GM23338 (cell line): ENCODE measurements at regions not wholly inside any gene's neighbourhood (a gene's known extent, or its start where the extent isn't known, plus 50 kb on each side); places are given as distances from the start of the nearest gene placed in this dataset.

ENCODE experiments used
- ATAC-seq: fragments of 200-7000 bp; cut with Tn5 transposase; 3 replicates; pipeline ENCODE4 v1.9.1; 2020
- DNase-seq: peaks from one replicate; pipeline ENCODE4 v3.0.0-alpha.2; 2015; ENCODE audit warnings: low spot score
- H2AFZ ChIP-seq: fragments of 200-600 bp; sonication (generic); 2 replicates; pipeline ENCODE4 v1.8.0; 2016; ENCODE audit warnings: antibody characterized with exemption, mild to moderate bottlenecking, moderate library complexity
- H3F3A ChIP-seq: fragments of 200-600 bp; sonication (generic); replicated peaks from 2 replicates; pipeline ENCODE4 v1.8.0; 2017; ENCODE audit warnings: antibody characterized with exemption, mixed run types, low read depth
- H3K27ac ChIP-seq: fragments of 200-600 bp; sonication (generic); 2 replicates; pipeline ENCODE4 v1.6.1; 2016; ENCODE audit warnings: low read depth
- H3K27me3 ChIP-seq: fragments of 200-600 bp; sonication (generic); 2 replicates; pipeline ENCODE4 v1.8.0; 2016; ENCODE audit warnings: mild to moderate bottlenecking, mixed run types, moderate library complexity; ENCODE audit not compliant: insufficient read depth
- H3K36me3 ChIP-seq: fragments of 200-600 bp; sonication (generic); 2 replicates; pipeline ENCODE4 v1.8.0; 2016; ENCODE audit warnings: mild to moderate bottlenecking; ENCODE audit not compliant: insufficient read depth
- H3K4me1 ChIP-seq: fragments of 200-600 bp; sonication (generic); 2 replicates; pipeline ENCODE4 v1.8.0; 2016; ENCODE audit warnings: mild to moderate bottlenecking, moderate library complexity; ENCODE audit not compliant: insufficient read depth
- H3K4me2 ChIP-seq: fragments of 200-600 bp; sonication (generic); 2 replicates; pipeline ENCODE4 v1.7.1; 2017; ENCODE audit warnings: mixed run types
- H3K4me3 ChIP-seq: fragments of 200-600 bp; sonication (generic); 2 replicates; pipeline ENCODE4 v1.6.1; 2016; ENCODE audit warnings: mixed run types
- H3K79me2 ChIP-seq: fragments of 200-600 bp; sonication (generic); replicated peaks from 2 replicates; pipeline ENCODE4 v1.8.0; 2017; ENCODE audit warnings: mild to moderate bottlenecking; ENCODE audit not compliant: insufficient read depth
- H3K9me2 ChIP-seq: fragments of 200-600 bp; sonication (generic); 2 replicates; pipeline ENCODE4 v1.8.0; 2017; ENCODE audit not compliant: insufficient read depth
- H4K20me1 ChIP-seq: fragments of 200-600 bp; sonication (generic); replicated peaks from 2 replicates; pipeline ENCODE4 v1.8.0; 2017; ENCODE audit warnings: mild to moderate bottlenecking; ENCODE audit not compliant: insufficient read depth
- H3K27ac Mint-ChIP-seq: 2 replicates; pipeline ENCODE4 v1.8.0; 2020; ENCODE audit warnings: inconsistent platforms, mild to moderate bottlenecking, moderate library complexity, mixed read lengths
- H3K27me3 Mint-ChIP-seq: 3 replicates; pipeline ENCODE4 v1.8.0; 2022; ENCODE audit warnings: low read depth, mild to moderate bottlenecking, moderate library complexity, mixed read lengths, inconsistent platforms; ENCODE audit not compliant: insufficient read depth, poor library complexity
- H3K36me3 Mint-ChIP-seq: 3 replicates; pipeline ENCODE4 v1.8.0; 2021; ENCODE audit warnings: low read depth, mild to moderate bottlenecking, inconsistent platforms, moderate library complexity, mixed read lengths
- H3K4me1 Mint-ChIP-seq: 3 replicates; pipeline ENCODE4 v1.8.0; 2020; ENCODE audit warnings: mild to moderate bottlenecking, inconsistent platforms, mixed read lengths
- H3K4me3 Mint-ChIP-seq: 3 replicates; pipeline ENCODE4 v1.8.0; 2021; ENCODE audit warnings: moderate library complexity, mild to moderate bottlenecking, inconsistent platforms, mixed read lengths
- H3K9me3 Mint-ChIP-seq: 3 replicates; pipeline ENCODE4 v1.8.0; 2020; ENCODE audit warnings: moderate library complexity, mild to moderate bottlenecking, inconsistent platforms, mixed read lengths
- CREB1 ChIP-seq: fragments of 250-450 bp; sonication (Bioruptor Pico); IDR thresholded peaks from 2 replicates; pipeline ENCODE4 v1.5.0; 2020; ENCODE audit warnings: low read depth, mild to moderate bottlenecking, moderate library complexity
- ETS1 ChIP-seq: IDR thresholded peaks from 2 replicates; pipeline ENCODE4 v1.6.1; 2016; ENCODE audit warnings: antibody characterized with exemption
- EZH2 ChIP-seq: fragments of 200-600 bp; sonication (generic); IDR thresholded peaks from one replicate; pipeline ENCODE4 v1.8.0; 2017; ENCODE audit warnings: antibody characterized with exemption, mild to moderate bottlenecking, low read depth; ENCODE audit not compliant: unreplicated experiment
- EZH2phosphoT487 ChIP-seq: fragments of 200-600 bp; sonication (generic); IDR thresholded peaks from one replicate; pipeline ENCODE4 v1.8.1; 2018; ENCODE audit warnings: antibody characterized with exemption; ENCODE audit not compliant: unreplicated experiment
- POLR2AphosphoS5 ChIP-seq: IDR thresholded peaks from 2 replicates; pipeline ENCODE4 v1.6.1; 2016; ENCODE audit warnings: antibody characterized with exemption, low read depth
- REST ChIP-seq: IDR thresholded peaks from one replicate; pipeline ENCODE4 v1.6.1; 2018; ENCODE audit warnings: antibody characterized with exemption; ENCODE audit not compliant: unreplicated experiment
- STAT1 ChIP-seq: IDR thresholded peaks from one replicate; pipeline ENCODE4 v1.6.1; 2016; ENCODE audit warnings: antibody characterized with exemption; ENCODE audit not compliant: unreplicated experiment
- ZNF114 ChIP-seq: fragments of 250-450 bp; sonication (Bioruptor Pico); IDR thresholded peaks from 2 replicates; pipeline ENCODE4 v1.5.0; 2020; ENCODE audit warnings: mild to moderate bottlenecking, moderate library complexity
- ZNF331 ChIP-seq: fragments of 250-450 bp; sonication (Bioruptor Pico); IDR thresholded peaks from 2 replicates; pipeline ENCODE4 v1.5.0; 2020; ENCODE audit warnings: low read depth, mild to moderate bottlenecking, moderate library complexity
- TF ChIP-seq, protein P1 (sequence below): fragments of 250-450 bp; sonication (Bioruptor Pico); IDR thresholded peaks from 2 replicates; pipeline ENCODE4 v1.5.0; 2020; ENCODE audit warnings: mild to moderate bottlenecking, moderate library complexity

DNA sequence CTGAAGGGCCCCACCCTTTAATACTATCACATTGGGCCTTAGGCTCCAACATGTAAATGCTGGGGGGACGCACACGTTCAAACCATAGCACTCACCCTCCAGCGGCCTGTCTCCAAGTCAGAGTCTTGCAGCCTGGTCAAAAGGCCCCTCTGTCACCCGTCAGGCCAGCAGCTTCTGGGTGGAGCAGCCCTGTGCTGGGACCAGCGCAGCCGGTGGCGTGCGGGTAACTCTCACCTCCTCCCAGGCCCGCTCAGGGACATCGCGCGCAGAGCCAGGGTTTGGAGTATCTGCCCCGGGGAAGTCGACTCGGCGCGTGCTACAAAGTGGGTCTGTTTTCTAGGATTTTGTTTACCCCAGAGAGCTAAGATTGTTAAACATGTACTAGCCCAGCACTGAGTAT lies 93.0 kb upstream of the COL5A1 start:
- Histone ChIP-seq H2AFZ (no peak overlapping the region), H3K4me3 (no peak overlapping the region), H3K4me1 (0 out of 2 replicates have a peak, but pooled peaks cover 3% of the 10 kb centered on the region), H3K4me2 (no peak overlapping the region), H3K36me3 (no peaks in the 10 kb centered on the region), H4K20me1 (no peaks in the 10 kb centered on the region), H3K27ac (no peak overlapping the region), H3F3A (no peaks in the 10 kb centered on the region), H3K9me2 (no peaks in the 10 kb centered on the region), H3K27me3 (no peaks in the 10 kb centered on the region), H3K79me2 (no peaks in the 10 kb centered on the region)
- Mint-ChIP-seq H3K9me3 (peaks cover 3% of the 10 kb centered on the region; the same call in 1 of the 3 replicates), H3K27me3 (peaks cover 4% of the 10 kb centered on the region), H3K4me3 (no peak overlapping the region), H3K27ac (no peak overlapping the region), H3K4me1 (peaks cover 10% of the 10 kb centered on the region; the same call in 2 of the 3 replicates), H3K36me3 (0 out of 3 replicates have a peak, but pooled peaks cover 2% of the 10 kb centered on the region)
- no peak for TF ChIP-seq POLR2AphosphoS5
- no peak for TF ChIP-seq REST
- no peak for TF ChIP-seq ZNF114 (CRISPR knock-in tag)
- TF ChIP-seq ETS1, result no peak
- no peak for TF ChIP-seq CREB1
- TF ChIP-seq EZH2, result no peak
- TF ChIP-seq STAT1, result no peak
- TF ChIP-seq EZH2phosphoT487, result no peak
- no peak for TF ChIP-seq ZNF331
- TF ChIP-seq, protein P1, sequence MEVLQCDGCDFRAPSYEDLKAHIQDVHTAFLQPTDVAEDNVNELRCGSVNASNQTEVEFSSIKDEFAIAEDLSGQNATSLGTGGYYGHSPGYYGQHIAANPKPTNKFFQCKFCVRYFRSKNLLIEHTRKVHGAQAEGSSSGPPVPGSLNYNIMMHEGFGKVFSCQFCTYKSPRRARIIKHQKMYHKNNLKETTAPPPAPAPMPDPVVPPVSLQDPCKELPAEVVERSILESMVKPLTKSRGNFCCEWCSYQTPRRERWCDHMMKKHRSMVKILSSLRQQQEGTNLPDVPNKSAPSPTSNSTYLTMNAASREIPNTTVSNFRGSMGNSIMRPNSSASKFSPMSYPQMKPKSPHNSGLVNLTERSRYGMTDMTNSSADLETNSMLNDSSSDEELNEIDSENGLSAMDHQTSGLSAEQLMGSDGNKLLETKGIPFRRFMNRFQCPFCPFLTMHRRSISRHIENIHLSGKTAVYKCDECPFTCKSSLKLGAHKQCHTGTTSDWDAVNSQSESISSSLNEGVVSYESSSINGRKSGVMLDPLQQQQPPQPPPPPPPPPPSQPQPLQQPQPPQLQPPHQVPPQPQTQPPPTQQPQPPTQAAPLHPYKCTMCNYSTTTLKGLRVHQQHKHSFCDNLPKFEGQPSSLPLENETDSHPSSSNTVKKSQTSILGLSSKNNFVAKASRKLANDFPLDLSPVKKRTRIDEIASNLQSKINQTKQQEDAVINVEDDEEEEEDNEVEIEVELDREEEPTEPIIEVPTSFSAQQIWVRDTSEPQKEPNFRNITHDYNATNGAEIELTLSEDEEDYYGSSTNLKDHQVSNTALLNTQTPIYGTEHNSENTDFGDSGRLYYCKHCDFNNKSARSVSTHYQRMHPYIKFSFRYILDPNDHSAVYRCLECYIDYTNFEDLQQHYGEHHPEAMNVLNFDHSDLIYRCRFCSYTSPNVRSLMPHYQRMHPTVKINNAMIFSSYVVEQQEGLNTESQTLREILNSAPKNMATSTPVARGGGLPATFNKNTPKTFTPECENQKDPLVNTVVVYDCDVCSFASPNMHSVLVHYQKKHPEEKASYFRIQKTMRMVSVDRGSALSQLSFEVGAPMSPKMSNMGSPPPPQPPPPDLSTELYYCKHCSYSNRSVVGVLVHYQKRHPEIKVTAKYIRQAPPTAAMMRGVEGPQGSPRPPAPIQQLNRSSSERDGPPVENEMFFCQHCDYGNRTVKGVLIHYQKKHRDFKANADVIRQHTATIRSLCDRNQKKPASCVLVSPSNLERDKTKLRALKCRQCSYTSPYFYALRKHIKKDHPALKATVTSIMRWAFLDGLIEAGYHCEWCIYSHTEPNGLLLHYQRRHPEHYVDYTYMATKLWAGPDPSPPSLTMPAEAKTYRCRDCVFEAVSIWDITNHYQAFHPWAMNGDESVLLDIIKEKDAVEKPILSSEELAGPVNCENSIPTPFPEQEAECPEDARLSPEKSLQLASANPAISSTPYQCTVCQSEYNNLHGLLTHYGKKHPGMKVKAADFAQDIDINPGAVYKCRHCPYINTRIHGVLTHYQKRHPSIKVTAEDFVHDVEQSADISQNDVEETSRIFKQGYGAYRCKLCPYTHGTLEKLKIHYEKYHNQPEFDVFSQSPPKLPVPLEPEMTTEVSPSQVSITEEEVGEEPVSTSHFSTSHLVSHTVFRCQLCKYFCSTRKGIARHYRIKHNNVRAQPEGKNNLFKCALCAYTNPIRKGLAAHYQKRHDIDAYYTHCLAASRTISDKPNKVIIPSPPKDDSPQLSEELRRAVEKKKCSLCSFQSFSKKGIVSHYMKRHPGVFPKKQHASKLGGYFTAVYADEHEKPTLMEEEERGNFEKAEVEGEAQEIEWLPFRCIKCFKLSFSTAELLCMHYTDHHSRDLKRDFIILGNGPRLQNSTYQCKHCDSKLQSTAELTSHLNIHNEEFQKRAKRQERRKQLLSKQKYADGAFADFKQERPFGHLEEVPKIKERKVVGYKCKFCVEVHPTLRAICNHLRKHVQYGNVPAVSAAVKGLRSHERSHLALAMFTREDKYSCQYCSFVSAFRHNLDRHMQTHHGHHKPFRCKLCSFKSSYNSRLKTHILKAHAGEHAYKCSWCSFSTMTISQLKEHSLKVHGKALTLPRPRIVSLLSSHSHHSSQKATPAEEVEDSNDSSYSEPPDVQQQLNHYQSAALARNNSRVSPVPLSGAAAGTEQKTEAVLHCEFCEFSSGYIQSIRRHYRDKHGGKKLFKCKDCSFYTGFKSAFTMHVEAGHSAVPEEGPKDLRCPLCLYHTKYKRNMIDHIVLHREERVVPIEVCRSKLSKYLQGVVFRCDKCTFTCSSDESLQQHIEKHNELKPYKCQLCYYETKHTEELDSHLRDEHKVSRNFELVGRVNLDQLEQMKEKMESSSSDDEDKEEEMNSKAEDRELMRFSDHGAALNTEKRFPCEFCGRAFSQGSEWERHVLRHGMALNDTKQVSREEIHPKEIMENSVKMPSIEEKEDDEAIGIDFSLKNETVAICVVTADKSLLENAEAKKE (CRISPR knock-in tag), result no peak
- no peak for ATAC-seq
- DNase-seq, result no peak
